ENCODE measurements at regions not wholly inside any gene's neighbourhood (a gene's known extent, or its start where the extent isn't known, plus 50 kb on each side); places are given as distances from the start of the nearest gene placed in this dataset.

DNA sequence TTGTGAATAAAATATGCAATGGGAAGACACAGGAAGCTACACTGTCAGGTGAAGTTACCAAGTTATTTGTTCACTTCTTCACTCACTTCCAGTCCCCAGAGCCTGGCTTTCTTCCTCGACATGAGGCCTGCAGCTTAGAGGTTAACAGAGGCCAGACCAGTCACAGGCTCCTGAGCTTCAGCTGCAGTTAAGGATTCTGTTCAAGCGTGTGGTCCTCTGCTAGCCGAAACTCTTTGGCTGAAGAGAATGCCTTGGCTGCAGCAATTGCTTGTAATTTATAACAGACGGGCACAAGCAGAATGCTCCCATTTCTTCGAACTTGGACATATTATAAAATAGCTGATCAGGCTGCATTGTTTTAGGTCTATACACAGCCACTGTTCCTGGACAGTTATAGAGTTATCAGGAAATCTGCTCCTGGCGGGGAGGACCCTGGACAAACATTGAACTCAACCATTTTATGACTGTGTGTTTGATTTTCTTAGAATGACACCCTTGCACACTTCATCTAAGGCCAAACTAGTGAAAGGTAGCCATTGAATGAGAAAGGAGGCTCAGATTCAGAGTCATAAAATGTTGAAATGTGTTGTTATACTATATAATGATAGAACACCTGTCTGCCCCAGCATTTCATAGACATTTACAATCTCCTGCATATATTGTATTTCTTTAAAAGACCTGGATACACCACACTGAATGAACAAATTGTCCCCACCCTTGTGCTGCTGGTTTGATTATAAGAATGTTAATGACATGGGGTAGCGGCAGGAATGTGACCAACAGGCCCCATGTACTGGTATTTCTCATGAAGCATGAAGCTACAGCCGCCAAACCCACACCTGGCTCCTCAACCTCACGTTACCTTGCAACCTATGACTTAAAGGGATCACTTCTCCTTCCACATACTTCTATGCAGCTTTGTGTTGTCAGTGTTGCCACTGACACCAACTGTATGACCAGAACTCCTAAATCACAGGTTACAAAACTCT is 153.6 kb downstream of the TDRD15 start:
- in situ Hi-C loops (cut with HindIII; ENCODE audit: low sequenced_read_pairs), result no loop called here
- DNase-seq (ENCODE audit: low spot score), result no peak

DNA sequence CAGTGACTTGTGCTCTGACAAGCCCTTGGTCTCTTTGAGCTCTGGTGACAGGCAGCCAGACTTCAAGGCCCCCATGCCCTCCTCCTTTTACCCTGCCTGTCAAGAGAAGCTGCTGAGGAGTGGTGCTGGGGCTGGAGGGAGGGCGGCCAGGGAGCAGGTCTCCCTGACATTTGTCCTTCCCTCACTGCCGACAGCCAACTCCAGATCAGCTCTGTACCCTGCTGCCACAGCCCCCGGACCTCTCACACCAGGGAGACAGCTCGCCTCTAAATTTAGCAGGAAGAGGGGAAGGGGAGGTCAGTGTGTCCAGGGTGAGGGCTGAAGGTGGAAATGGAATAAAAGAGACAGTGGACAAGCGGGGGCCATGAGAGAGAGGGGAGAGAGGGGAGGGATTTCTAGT is 155.8 kb downstream of the TDRD15 start:
- in situ Hi-C loops (cut with HindIII; ENCODE audit: low sequenced_read_pairs), result no loop called here
- DNase-seq (ENCODE audit: low spot score), result no peak

GRCh38 chr2:21280793-21281192 is 157.0 kb downstream of the TDRD15 start:
- in situ Hi-C loops (cut with HindIII; ENCODE audit: low sequenced_read_pairs), result no loop called here
- DNase-seq (ENCODE audit: low spot score), result no peak

- no peak for DNase-seq (ENCODE audit: low spot score)
- in situ Hi-C loops (cut with HindIII; ENCODE audit: low sequenced_read_pairs), result no loop called here
These were observed 157.6 kb downstream of the TDRD15 start for GRCh38 chr2:21281384-21281783.

DNA sequence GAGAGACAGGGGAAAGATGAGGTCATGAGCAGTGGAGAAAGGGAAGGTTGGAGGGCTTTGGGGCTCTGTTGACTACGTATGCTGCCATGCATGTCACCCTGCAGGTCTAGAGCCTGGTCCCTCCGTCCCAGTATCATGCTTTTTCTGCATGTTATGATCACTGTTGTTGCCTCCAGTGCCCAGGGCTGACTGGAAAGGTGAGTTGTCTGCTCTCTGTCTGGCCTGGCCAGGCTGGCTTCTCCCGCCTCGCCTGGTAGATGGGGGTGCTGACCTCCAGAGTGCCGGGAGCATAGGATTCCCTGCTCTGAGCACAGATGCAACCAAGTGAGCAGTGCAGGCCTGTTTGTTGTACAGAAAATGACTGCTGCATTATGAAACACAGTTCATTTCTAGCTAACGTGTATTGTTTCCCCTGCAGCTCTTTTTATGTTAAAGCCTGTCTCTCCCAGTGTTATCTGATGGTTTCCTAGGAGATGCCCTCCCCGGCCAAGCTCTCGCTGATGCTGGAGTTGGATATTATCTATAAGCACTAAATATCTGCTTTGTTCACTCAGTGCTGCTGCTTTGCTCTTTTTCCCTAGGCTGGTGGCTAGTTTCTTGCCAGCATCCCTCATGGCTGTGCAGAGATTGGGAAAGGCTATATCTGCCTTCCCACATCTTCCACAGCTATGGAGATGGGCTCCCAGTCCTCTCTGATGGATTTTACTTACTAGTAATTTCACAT is 158.2 kb downstream of the TDRD15 start:
- in situ Hi-C loops (cut with HindIII; ENCODE audit: low sequenced_read_pairs), result no loop called here
- DNase-seq (ENCODE audit: low spot score), result no peak

DNA sequence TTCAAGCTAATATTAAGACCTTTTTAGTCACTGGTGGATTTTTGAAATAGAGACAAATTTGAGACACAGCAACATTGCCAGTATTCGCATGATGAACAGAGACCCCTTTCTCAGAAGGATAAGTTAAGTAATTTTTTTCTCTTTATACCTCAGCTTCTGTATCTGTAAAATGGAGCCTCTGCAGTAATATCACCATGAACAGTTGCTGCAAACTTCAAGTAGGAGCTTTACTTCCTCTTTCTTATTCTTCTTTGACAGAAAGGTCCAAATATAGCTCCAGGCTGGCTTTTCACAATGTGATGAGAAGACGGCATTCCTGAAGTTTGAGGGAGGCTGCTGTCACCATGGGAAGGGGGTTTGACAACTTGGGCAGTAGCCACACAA is 158.7 kb downstream of the TDRD15 start:
- in situ Hi-C loops (cut with HindIII; ENCODE audit: low sequenced_read_pairs), result no loop called here
- DNase-seq (ENCODE audit: low spot score), result no peak

DNA sequence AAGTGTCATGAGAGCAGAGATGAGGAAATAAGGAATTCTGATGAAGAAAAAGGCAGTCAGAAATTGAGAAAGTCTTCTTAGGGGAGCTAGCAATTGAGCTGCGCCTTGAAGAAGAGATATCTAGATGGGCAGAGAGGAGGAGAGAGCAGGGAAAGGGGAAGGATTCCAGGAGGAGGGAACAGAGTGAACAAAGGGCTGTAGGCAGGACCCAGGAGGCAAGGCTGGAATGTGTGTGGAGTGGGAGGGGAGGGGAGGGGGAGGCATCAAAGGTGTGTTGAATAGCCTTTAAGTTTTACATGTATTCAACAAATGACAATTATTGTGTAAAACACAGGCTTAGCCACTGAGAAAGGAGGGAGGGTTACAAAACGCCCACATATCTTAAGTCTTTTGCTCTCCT is 164.5 kb downstream of the TDRD15 start:
- in situ Hi-C loops (cut with HindIII; ENCODE audit: low sequenced_read_pairs), result no loop called here
- DNase-seq (ENCODE audit: low spot score), result no peak

DNA sequence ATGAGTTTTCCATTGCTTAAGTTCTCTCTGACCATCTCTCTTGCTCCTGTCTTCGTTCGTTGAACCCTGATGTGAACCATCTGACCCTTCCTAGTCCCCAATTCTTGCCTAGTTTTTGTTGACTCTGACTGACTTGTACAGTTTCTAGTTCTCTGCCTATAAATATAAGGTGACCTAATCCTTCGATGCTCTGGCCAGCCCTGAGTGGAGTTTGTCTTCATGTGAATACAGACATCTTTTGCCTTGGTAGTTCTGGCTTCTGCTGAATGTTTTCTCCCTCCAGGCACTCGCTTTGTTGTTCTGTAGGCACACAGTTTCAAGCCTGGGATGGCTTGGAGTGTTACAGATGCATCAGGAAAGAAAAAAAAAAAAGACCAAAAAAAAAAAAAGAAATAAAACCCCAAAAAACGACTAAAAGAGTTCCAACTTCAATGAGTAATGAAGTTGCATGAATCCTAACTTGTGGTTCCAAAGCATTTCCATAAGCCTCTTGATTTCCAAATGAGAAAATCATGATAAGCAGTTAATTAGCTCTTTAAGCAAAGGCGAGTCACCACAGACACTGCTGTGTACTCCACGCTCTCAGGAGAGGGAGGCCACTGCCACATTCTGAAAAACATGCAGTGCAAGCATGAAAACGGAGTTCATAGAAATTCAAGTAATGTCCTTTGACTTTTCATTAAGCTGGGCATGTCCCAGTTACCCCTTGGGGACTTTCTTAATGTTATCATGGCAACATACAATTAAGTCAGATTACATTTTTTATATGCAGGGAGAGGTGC is 165.2 kb downstream of the TDRD15 start:
- in situ Hi-C loops (cut with HindIII; ENCODE audit: low sequenced_read_pairs), result no loop called here
- no peak for DNase-seq (ENCODE audit: low spot score)

DNA sequence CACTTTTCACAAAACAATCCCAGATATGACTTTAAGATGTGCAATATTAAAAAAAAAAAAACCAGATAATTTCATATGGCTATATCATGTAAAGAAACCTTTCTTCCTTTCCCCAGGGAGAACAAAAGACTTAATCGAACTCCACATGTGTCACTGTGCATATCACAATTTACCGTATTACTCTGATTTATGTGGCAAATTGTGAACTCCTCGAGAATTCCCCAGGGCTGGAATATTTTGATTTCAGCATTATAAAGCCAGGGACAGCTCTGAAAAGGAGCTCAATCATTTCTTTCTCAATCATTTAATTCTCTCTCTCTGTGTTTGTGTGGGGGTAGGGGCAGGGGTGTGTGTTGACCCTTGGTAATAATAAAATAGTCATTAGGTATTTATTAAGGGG is 165.8 kb downstream of the TDRD15 start:
- no peak for DNase-seq (ENCODE audit: low spot score)
- in situ Hi-C loops (cut with HindIII; ENCODE audit: low sequenced_read_pairs), result no loop called here

DNA sequence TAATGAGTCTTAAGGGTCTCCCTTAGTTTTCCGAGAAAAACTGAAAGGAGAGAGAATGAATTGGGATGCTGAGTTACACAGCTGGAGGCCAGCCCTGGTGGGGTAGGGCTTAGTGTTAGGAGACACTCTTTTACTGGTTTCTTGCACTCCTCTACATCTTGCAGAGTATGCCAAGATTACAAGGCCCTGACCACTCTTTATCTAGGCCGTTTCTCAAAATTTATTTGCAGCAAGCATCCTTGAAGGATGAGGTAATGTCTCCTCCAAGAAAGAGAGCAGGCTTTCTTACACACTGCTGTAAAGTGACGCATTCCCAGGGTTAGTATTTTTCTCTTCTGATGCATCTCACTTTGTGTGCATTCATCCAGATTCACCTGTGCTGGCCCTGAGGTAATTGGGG is 166.2 kb downstream of the TDRD15 start:
- in situ Hi-C loops (cut with HindIII; ENCODE audit: low sequenced_read_pairs), result no loop called here
- no peak for DNase-seq (ENCODE audit: low spot score)

DNA sequence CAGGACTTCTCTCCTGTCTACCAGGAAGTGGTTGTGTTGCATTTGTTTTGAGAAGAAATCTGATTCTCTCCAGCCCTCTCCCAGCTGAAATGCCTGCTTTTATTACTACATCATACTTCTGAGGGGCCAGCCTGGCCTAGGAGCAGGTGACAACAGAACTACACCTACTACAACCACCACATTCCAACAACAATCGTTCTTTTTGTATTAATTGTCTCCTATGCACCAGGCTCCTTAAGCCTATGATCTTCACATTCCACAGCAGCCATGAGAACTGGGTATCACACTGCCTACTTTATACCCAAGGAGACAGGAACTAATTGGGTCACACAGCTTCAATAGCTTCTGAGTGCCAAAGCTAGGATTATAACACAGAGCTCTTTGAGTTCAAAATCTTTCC is 167.7 kb downstream of the TDRD15 start:
- in situ Hi-C loops (cut with HindIII; ENCODE audit: low sequenced_read_pairs), result no loop called here
- no peak for DNase-seq (ENCODE audit: low spot score)

GRCh38 chr2:21294446-21294845 is 170.7 kb downstream of the TDRD15 start:
- no peak for DNase-seq (ENCODE audit: low spot score)
- in situ Hi-C loops (cut with HindIII; ENCODE audit: low sequenced_read_pairs), result no loop called here

- in situ Hi-C loops (cut with HindIII; ENCODE audit: low sequenced_read_pairs), result no loop called here
- no peak for DNase-seq (ENCODE audit: low spot score)
These were observed 175.6 kb downstream of the TDRD15 start for GRCh38 chr2:21299411-21299810.

DNA sequence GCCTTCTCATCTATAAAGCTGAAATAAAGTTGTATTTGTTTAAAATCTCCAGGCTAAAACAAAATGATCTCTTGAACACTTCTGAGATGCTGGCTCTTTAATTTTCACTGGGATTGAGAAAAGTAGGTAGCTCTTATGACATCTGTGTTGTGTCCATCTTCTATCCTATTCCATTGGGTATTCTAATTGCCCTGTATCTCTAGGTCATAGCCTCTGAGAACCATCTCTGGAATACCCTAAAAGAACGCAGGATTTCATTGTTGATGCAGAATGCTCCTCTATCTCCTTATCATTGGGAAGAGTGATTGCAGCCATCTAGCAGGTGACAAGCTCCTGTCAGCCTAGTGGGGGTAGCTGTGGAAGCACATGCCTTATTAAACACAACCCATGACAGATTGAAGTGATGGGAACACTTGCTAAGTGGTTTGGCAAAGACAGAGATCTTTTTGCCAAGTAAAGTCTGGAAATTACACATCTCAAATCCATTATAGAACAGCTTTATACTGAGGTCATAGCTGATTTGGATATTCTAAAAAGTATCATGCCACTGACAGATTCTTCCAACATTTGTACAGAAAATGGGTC is 178.2 kb downstream of the TDRD15 start:
- no peak for DNase-seq (ENCODE audit: low spot score)
- in situ Hi-C loops (cut with HindIII; ENCODE audit: low sequenced_read_pairs), result no loop called here

GRCh38 chr2:21303876-21304275 is 180.1 kb downstream of the TDRD15 start:
- DNase-seq (ENCODE audit: low spot score), result no peak
- in situ Hi-C loops (cut with HindIII; ENCODE audit: low sequenced_read_pairs), result no loop called here

DNA sequence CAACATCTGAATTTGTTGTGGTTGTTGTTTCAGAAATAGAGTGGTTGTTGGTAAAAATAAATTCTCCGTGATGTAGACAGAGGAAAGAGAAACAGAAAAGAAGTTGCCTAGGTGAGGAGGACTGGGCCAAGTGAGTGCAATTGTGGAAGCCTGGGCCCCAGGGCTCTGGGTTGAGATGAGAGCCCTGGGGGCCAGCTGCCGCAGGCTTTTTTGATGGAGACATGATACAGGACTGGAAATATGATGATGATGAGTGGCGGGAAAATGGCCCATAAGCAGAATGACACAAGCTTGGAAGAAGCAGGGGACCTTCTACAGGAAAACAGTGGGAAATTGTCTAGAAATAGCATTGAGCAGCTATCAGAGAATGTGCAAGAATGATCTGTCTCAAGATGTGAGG is 181.8 kb downstream of the TDRD15 start:
- in situ Hi-C loops (cut with HindIII; ENCODE audit: low sequenced_read_pairs), result no loop called here
- DNase-seq (ENCODE audit: low spot score), result no peak

GRCh38 chr2:21306235-21306634 is 182.5 kb downstream of the TDRD15 start:
- no peak for DNase-seq (ENCODE audit: low spot score)

DNA sequence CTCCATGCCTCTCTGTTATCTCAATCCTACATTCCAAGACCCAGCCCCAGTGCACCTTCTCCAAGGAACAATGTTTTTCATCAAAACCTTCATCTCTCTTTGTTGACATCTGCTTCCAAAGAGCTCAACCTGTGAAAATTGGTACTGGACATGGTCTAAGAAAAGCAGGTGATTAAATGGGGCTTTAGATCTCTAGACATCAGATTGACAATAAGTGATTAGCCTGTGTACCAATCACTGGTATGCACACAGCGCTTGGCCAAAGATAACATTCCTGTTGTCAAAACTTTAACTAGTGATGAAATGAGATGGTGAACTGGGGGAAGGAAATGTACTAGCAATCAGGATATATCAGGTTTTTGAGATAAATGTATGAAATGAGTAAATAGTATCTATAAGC is 183.3 kb downstream of the TDRD15 start:
- no peak for DNase-seq (ENCODE audit: low spot score)
- in situ Hi-C loops (cut with HindIII; ENCODE audit: low sequenced_read_pairs), result no loop called here

More at GRCh38 chr2:21306235-21306634, 182.5 kb downstream of the TDRD15 start:
- in situ Hi-C loops (cut with HindIII; ENCODE audit: low sequenced_read_pairs), result no loop called here

DNA sequence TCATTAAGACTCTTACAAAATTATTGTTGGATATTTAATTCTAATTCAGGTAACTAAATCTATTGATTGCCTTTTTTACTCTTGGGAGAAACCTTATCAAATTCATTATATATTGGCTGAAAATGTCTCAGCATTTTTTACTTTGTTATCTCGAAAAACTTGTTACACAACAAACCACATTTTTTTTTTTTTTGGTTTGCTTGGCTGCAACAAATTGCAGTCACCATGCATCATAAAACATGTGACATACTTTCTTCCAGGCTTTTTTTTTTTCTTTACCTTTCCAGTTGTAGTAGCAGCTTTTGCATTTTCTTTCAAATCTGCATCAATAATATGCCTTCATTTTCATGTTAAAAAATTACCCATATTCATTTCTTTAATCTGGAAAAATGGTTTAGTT is 186.7 kb downstream of the TDRD15 start:
- in situ Hi-C loops (cut with HindIII; ENCODE audit: low sequenced_read_pairs), result no loop called here
- no peak for DNase-seq (ENCODE audit: low spot score)
